MM.1S (cell line): ENCODE measurements at regions not wholly inside any gene's neighbourhood (a gene's known extent, or its start where the extent isn't known, plus 50 kb on each side); places are given as distances from the start of the nearest gene placed in this dataset.

Source experiments
- DNase-seq: peaks from one replicate; pipeline ENCODE4 v3.0.0-alpha.2; 2015
- H2AFZ ChIP-seq: fragments of 300-600 bp; sonication (generic); 2 replicates; pipeline ENCODE4 v1.6.0; 2016; ENCODE audit warnings: antibody characterized with exemption, low read length
- H3F3A ChIP-seq: fragments of 300-600 bp; sonication (generic); 2 replicates; pipeline ENCODE4 v1.6.1; 2016; ENCODE audit warnings: mild to moderate bottlenecking, antibody characterized with exemption, low read length, moderate library complexity, mixed read lengths; ENCODE audit not compliant: insufficient read depth
- H3K27ac ChIP-seq: fragments of 300-600 bp; sonication (generic); 2 replicates; pipeline ENCODE4 v1.5.1; 2016; ENCODE audit warnings: mild to moderate bottlenecking, low read length
- H3K27me3 ChIP-seq: fragments of 300-600 bp; sonication (generic); replicated peaks from 2 replicates; pipeline ENCODE4 v1.6.0; 2016; ENCODE audit warnings: low read length; ENCODE audit not compliant: insufficient read depth
- H3K36me3 ChIP-seq: fragments of 300-600 bp; sonication (generic); replicated peaks from 2 replicates; pipeline ENCODE4 v1.6.1; 2016; ENCODE audit warnings: mild to moderate bottlenecking, low read length, mixed read lengths; ENCODE audit not compliant: insufficient read depth
- H3K4me1 ChIP-seq: fragments of 300-600 bp; sonication (generic); 2 replicates; pipeline ENCODE4 v1.6.1; 2016; ENCODE audit warnings: low read length, mixed read lengths
- H3K4me2 ChIP-seq: fragments of 300-600 bp; sonication (generic); 2 replicates; pipeline ENCODE4 v1.6.0; 2016; ENCODE audit warnings: low read depth, low read length
- H3K4me3 ChIP-seq: fragments of 300-600 bp; sonication (generic); 2 replicates; pipeline ENCODE4 v1.5.1; 2016; ENCODE audit warnings: low read length, mixed read lengths
- H3K79me2 ChIP-seq: fragments of 300-600 bp; sonication (generic); 2 replicates; pipeline ENCODE4 v1.6.1; 2016; ENCODE audit warnings: mixed run types, low read length, mixed read lengths
- H3K9ac ChIP-seq: fragments of 300-600 bp; sonication (generic); 2 replicates; pipeline ENCODE4 v1.6.1; 2016; ENCODE audit warnings: low read length, mixed read lengths
- H3K9me2 ChIP-seq: fragments of 300-600 bp; sonication (generic); replicated peaks from 2 replicates; pipeline ENCODE4 v1.6.1; 2016; ENCODE audit warnings: mild to moderate bottlenecking, low read length, mixed read lengths; ENCODE audit not compliant: insufficient read depth
- H3K9me3 ChIP-seq: fragments of 300-600 bp; sonication (generic); replicated peaks from 2 replicates; pipeline ENCODE4 v1.6.1; 2016; ENCODE audit warnings: mild to moderate bottlenecking, low read length, mixed read lengths; ENCODE audit not compliant: insufficient read depth
- H4K20me1 ChIP-seq: fragments of 300-600 bp; sonication (generic); 2 replicates; pipeline ENCODE4 v1.6.1; 2016; ENCODE audit warnings: mild to moderate bottlenecking, low read length, moderate library complexity, mixed read lengths; ENCODE audit not compliant: insufficient read depth
- CTCF ChIP-seq: fragments of 300-600 bp; sonication (generic); IDR thresholded peaks from 2 replicates; pipeline ENCODE4 v1.5.1; 2016; ENCODE audit warnings: antibody characterized with exemption, low read length, mixed read lengths
- EZH2 ChIP-seq: fragments of 300-600 bp; sonication (generic); optimal IDR thresholded peaks from 2 replicates; pipeline ENCODE3; 2017; ENCODE audit warnings: low read depth, mild to moderate bottlenecking, antibody characterized with exemption, low read length, mixed read lengths
- EZH2phosphoT487 ChIP-seq: fragments of 300-600 bp; sonication (generic); IDR thresholded peaks from 2 replicates; pipeline ENCODE4 v1.6.1; 2018; ENCODE audit warnings: antibody characterized with exemption, low read length

GRCh38 chr1:47656719-47657685 lies 219.2 kb downstream of the FOXD2 start:
- no peak overlapping the region for H2AFZ ChIP-seq
- TF ChIP-seq EZH2, result no peak
- TF ChIP-seq EZH2phosphoT487, result no peak
- no peak for TF ChIP-seq CTCF
- no peaks in the 10 kb centered on the region for H3K4me1 ChIP-seq
- H4K20me1 ChIP-seq, result no peaks in the 10 kb centered on the region
- no peaks in the 10 kb centered on the region for H3K79me2 ChIP-seq
- H3K9ac ChIP-seq, result no peak overlapping the region
- H3K27me3 ChIP-seq, result no peaks in the 10 kb centered on the region
- H3K36me3 ChIP-seq, result no peaks in the 10 kb centered on the region
- H3K9me3 ChIP-seq, result no peaks in the 10 kb centered on the region
- no peak overlapping the region for H3K4me2 ChIP-seq
- DNase-seq, result no peak
- H3K27ac ChIP-seq, result no peak overlapping the region
- H3K4me3 ChIP-seq, result no peak overlapping the region
- H3K9me2 ChIP-seq, result no peaks in the 10 kb centered on the region
- no peaks in the 10 kb centered on the region for H3F3A ChIP-seq

- Histone ChIP-seq H3K9ac (no peak overlapping the region), H3K27ac (no peak overlapping the region), H3K9me3 (no peaks in the 10 kb centered on the region), H3K4me2 (no peak overlapping the region), H3K9me2 (no peaks in the 10 kb centered on the region), H4K20me1 (no peaks in the 10 kb centered on the region), H3K27me3 (no peaks in the 10 kb centered on the region), H3K4me3 (no peak overlapping the region), H3K79me2 (no peaks in the 10 kb centered on the region), H3K4me1 (no peaks in the 10 kb centered on the region), H3F3A (no peaks in the 10 kb centered on the region), H3K36me3 (no peaks in the 10 kb centered on the region), H2AFZ (no peak overlapping the region)
- DNase-seq, result no peak
- no peak for TF ChIP-seq CTCF
Observed at GRCh38 chr1:47658161-47658920, 220.5 kb downstream of the FOXD2 start.

GRCh38 chr1:47659146-47659545 lies 221.3 kb downstream of the FOXD2 start:
- Histone ChIP-seq H3K9me3 (no peaks in the 10 kb centered on the region), H3K27me3 (no peaks in the 10 kb centered on the region), H3K79me2 (no peaks in the 10 kb centered on the region), H3K4me2 (no peak overlapping the region), H3K27ac (no peak overlapping the region), H2AFZ (no peak overlapping the region), H3K4me3 (no peak overlapping the region), H4K20me1 (no peaks in the 10 kb centered on the region), H3K9ac (no peak overlapping the region), H3K4me1 (no peaks in the 10 kb centered on the region), H3F3A (no peaks in the 10 kb centered on the region), H3K36me3 (no peaks in the 10 kb centered on the region), H3K9me2 (no peaks in the 10 kb centered on the region)
- DNase-seq, result no peak
- TF ChIP-seq CTCF (no peak), EZH2phosphoT487 (no peak), EZH2 (no peak)
